ENCODE measurements at regions not wholly inside any gene's neighbourhood (a gene's known extent, or its start where the extent isn't known, plus 50 kb on each side); places are given as distances from the start of the nearest gene placed in this dataset.

- TF ChIP-seq CTCF (IDR thresholded peaks at IDR 0.05) (no peak), POLR2A (IDR thresholded peaks at IDR 0.05) (no peak)
Measured at GRCh38 chr15:72995849-72996248, 56.4 kb upstream of the NEO1 start.

All from thyroid gland (tissue), 4 donors.